Fibroblast of villous mesenchyme (primary cell): ENCODE measurements at regions not wholly inside any gene's neighbourhood (a gene's known extent, or its start where the extent isn't known, plus 50 kb on each side); places are given as distances from the start of the nearest gene placed in this dataset.

Experiments used
- DNase-seq: peaks from one replicate; pipeline ENCODE4 v3.0.0-alpha.2; 2010; ENCODE audit warnings: low read depth
- H3K4me3 ChIP-seq: 2 replicates; pipeline ENCODE4 v1.5.1; 2011; ENCODE audit warnings: low read depth, mild to moderate bottlenecking, low read length
- TF ChIP-seq, protein P1 (sequence below): IDR thresholded peaks from 2 replicates; pipeline ENCODE4 v1.5.1; 2012; ENCODE audit warnings: low read depth, mild to moderate bottlenecking, low read length; ENCODE audit not compliant: insufficient read depth

GRCh38 chr2:56753182-56753581 lies 569.4 kb downstream of the CCDC85A start:
- H3K4me3 ChIP-seq: no peak overlapping the region
- DNase-seq: no peak
- TF ChIP-seq, protein P1, sequence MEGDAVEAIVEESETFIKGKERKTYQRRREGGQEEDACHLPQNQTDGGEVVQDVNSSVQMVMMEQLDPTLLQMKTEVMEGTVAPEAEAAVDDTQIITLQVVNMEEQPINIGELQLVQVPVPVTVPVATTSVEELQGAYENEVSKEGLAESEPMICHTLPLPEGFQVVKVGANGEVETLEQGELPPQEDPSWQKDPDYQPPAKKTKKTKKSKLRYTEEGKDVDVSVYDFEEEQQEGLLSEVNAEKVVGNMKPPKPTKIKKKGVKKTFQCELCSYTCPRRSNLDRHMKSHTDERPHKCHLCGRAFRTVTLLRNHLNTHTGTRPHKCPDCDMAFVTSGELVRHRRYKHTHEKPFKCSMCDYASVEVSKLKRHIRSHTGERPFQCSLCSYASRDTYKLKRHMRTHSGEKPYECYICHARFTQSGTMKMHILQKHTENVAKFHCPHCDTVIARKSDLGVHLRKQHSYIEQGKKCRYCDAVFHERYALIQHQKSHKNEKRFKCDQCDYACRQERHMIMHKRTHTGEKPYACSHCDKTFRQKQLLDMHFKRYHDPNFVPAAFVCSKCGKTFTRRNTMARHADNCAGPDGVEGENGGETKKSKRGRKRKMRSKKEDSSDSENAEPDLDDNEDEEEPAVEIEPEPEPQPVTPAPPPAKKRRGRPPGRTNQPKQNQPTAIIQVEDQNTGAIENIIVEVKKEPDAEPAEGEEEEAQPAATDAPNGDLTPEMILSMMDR: no peak

GRCh38 chr2:56754066-56754615 lies 570.4 kb downstream of the CCDC85A start:
- no peak for DNase-seq
- H3K4me3 ChIP-seq: no peak overlapping the region
- TF ChIP-seq, protein P1: no peak

- H3K4me3 ChIP-seq: no peak overlapping the region
- TF ChIP-seq, protein P1: no peak
- no peak for DNase-seq
These were observed 570.8 kb downstream of the CCDC85A start for GRCh38 chr2:56754627-56755026.

DNA sequence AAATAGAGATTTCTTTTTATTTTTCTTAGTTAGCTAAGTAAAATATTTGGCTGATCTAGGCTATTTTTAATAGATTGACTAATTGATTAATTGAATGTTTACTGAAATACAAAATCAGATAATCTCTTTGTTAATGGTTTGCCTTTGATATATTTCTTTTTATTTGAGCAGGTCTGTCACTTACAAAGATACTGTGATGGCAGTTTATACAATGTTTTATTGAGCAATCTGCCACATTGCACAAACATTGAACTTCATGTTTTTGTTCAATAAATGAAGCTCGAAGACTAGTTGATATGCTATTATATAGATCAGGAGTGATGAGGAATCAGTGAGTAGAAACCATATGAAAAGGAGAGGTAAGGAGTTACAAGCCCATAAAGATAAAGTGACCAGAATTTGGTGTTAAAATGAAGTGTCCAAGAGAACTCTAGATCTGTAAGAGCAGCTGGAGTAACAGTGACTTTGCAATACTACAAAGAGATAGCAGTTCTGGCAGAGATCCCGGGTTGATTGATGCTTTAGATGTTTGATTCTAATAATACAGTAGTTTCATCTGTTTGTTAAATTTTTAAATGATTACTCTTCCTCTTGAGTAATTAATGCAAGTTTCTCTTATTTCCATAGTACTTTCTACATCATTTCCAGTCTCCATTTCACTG lies 574.2 kb downstream of the CCDC85A start:
- DNase-seq: peak; percentile 14
- TF ChIP-seq, protein P1: no peak
- no peak overlapping the region for H3K4me3 ChIP-seq

- no peak overlapping the region for H3K4me3 ChIP-seq
- TF ChIP-seq, protein P1: no peak
- DNase-seq: no peak
These were observed 579.9 kb downstream of the CCDC85A start for GRCh38 chr2:56763683-56764082.

DNA sequence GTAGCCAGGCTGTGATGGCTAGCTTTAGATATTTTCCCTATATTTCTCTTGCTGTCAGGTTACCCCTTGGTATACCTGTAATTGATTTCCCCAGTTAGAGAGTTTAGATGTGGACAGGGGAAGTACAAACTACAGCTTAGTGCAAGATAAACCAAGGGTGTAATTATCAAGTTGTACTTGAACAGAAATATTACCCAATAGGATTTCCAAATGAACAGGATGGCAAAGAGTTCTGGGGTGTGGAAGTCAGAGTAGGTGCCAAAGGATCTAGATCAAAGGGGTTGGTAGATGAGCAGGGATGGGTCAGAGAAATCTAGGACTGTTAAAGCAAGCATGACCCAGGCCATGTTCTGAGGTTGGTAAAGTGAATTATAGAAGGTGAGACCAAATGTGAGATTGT lies 585.2 kb downstream of the CCDC85A start:
- TF ChIP-seq, protein P1: no peak
- no peak for DNase-seq

DNA sequence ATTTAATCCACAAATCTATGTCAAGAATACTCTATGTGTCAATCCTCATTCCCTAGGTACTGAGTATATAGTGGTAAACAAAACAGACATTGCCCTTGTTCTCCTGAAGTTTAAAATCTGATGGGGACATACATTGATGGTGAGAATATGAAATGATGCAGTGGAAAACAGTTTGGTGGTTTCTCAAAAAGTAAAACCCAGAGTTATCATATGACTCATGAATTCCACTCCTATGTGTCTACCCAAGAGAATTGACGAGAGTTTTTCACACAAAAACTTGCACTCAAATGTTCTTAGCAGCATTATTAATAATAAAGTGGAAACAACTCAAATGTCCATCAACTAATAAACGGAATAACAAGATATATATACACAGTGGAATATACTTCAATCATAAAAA lies 586.7 kb downstream of the CCDC85A start:
- no peak overlapping the region for H3K4me3 ChIP-seq
- TF ChIP-seq, protein P1: no peak
- DNase-seq: peak; percentile 49

More for the DNA sequence above, 585.2 kb downstream of the CCDC85A start:
- H3K4me3 ChIP-seq: no peak overlapping the region
